GM19025 (cell line): ENCODE measurements at regions not wholly inside any gene's neighbourhood (a gene's known extent, or its start where the extent isn't known, plus 50 kb on each side); places are given as distances from the start of the nearest gene placed in this dataset.

Experiments used
- ATAC-seq: cut with Tn5 transposase; IDR thresholded peaks from one replicate; pipeline ENCODE4 v1.9.1; 2021; ENCODE audit warnings: mild to moderate bottlenecking, low read depth, moderate library complexity; ENCODE audit not compliant: unreplicated experiment

DNA sequence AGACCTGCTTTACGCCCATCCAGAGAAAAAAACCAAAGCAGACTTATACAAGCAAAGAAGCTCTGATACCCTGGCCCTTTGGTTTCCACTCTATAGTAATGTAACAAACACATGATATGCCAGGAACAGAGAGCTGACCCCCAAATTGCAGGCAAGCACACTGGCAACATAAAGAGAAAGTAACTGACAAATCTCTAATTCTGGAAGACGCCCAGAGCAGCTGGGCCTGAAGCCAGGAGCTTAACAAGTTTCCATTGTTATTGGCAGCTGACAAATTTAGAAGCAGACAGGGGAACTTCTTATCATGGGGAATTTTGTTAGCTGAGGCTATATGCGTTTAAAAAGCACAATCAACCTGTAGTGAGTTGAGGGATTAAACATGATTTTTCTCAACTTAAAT lies 158.0 kb downstream of the DLEU7 start:
- ATAC-seq = no peak

DNA sequence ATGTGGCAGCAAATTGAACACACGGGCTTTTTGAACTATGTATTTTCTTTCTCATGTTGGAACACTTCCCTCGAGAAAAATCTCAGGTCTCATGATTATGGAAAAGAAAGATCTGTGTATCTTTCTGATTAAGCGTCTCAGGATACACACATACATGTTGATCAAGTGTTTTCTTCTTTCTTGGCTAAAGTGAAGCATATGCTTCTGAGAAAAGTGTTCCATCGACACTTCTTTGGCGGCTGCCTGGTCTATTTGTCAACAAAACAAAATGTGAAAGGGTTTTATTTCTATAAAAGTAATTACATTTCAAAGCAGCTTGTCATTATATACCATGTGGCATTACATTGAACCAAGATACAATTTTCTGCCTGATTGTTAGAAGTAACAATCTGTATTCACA lies 157.5 kb downstream of the DLEU7 start:
- ATAC-seq = no peak

DNA sequence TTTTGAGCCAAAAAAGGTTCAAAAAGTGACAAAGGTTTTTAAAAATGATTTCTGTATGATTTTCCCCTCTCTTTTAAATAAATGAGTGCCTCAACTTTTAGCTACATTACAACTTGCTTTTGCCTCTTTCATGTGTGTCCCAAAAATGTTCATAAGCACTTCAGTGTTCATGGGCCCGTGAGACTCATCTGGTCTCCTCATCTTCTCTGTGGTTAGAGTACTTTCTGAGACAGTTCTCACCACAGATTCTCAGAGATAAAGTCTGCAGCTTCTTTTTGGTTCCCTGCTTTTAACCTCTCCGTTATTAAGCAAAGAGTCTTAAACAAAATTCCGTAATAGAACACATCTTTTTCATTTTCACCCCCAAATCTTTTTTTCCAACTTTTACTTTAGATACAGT lies 156.9 kb downstream of the DLEU7 start:
- ATAC-seq = no peak

- ATAC-seq = no peak
These were observed 155.9 kb downstream of the DLEU7 start for GRCh38 chr13:50687545-50687944.

GRCh38 chr13:50690006-50690405 lies 153.5 kb downstream of the DLEU7 start:
- ATAC-seq = no peak

DNA sequence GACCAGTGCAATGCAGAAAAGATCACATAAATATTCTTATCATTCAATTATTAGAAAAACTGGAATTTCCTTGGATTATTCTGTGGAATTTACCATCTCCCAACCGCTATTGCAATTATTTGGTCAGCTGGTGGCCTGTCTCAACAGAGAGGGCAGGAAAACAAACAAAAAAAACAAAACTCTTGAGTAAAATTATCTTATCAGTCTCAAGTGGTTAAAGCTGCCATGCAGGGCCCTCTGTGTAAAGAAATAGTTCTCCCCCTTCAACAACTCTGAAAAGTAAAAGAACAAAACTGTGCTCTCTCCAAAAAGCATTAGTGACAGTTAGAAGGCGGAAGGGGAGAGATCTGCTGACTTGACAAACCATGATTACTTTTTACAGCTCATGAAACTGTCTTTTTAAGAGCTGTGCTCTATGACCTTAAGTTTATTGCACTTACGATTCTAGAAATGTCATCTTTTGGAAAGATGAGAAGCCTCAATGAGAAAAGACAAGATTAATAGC lies 152.3 kb downstream of the DLEU7 start:
- no peak for ATAC-seq

GRCh38 chr13:50691681-50692263 lies 151.7 kb downstream of the DLEU7 start:
- no peak for ATAC-seq

GRCh38 chr13:50692396-50692915 lies 151.0 kb downstream of the DLEU7 start:
- no peak for ATAC-seq

- ATAC-seq = no peak
These were observed 149.8 kb downstream of the DLEU7 start for GRCh38 chr13:50693727-50694126.

DNA sequence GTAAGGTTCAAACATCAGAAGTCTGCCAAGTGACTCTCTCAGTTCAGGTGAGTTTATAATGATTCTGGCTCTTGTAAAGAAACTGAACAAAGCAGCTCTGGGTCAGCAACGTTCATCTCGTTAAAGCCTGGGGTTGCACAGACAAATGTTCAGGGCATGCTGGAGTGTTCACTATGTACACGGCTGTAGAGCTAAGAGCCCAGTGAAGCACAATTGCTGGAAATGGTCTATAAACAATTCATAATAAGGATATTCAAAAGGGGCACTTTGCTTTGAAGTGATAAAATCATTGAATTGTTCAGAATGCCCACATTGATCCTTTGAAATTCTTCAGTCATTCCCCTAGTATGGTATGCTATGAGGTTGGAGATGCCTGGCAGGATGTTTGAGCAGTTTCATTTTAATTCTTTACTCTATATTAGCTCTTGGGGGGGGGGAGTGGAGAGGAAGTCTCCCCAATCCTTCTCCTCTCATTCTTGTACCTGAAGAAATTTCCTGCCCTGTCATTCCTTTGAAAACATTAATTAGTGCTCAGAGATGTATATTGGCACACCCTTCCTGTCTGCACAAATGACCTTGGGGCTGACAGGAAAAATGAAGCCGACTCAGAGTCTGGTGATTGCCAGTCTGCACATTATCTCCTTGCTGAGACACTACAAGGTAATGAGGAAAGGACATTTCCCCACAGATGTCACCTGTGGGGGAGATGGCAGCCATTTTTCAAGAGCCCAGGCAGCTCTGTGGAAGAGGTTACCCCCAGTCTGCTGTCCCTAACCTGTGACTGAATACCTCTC lies 145.5 kb downstream of the DLEU7 start:
- no peak for ATAC-seq

- no peak for ATAC-seq
These were observed 143.4 kb downstream of the DLEU7 start for GRCh38 chr13:50699874-50700663.

DNA sequence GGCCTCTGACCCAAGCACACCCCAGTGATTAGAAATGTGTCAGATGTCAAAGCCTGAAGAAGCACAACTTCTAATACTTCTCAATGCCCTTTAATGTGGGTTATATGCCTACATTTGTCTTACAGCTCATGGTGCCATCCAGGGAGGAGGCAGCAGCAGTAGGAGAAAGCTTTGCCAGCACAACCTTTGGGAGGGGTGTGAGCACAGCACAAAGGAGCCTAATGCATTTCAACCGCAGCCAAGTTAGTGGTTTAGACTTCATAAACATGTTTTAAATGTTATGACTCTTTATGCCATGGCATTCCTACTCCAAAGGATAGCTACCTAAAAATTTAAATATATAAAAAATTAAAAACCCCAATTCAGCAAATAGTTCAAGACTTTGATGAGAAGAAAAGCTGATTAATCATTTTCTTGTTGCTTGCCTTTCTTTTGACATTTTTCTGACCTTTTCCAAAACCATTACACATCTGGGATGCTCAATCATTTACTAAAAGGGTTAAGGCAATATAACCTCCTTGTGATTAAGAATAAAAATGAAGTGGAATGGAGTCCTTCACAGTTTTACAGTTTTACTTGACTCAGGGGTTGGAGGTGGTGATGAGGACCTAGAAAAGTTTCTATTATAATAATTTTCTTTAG lies 142.7 kb downstream of the DLEU7 start:
- ATAC-seq = no peak

GRCh38 chr13:50701469-50701868 lies 142.0 kb downstream of the DLEU7 start:
- ATAC-seq = no peak

- ATAC-seq = no peak
These were observed 137.0 kb downstream of the DLEU7 start for GRCh38 chr13:50706505-50706904.

GRCh38 chr13:50707628-50708027 lies 135.9 kb downstream of the DLEU7 start:
- no peak for ATAC-seq

- no peak for ATAC-seq
These were observed 135.0 kb downstream of the DLEU7 start for GRCh38 chr13:50708461-50708860.

GRCh38 chr13:50709058-50709457 lies 134.4 kb downstream of the DLEU7 start:
- no peak for ATAC-seq

DNA sequence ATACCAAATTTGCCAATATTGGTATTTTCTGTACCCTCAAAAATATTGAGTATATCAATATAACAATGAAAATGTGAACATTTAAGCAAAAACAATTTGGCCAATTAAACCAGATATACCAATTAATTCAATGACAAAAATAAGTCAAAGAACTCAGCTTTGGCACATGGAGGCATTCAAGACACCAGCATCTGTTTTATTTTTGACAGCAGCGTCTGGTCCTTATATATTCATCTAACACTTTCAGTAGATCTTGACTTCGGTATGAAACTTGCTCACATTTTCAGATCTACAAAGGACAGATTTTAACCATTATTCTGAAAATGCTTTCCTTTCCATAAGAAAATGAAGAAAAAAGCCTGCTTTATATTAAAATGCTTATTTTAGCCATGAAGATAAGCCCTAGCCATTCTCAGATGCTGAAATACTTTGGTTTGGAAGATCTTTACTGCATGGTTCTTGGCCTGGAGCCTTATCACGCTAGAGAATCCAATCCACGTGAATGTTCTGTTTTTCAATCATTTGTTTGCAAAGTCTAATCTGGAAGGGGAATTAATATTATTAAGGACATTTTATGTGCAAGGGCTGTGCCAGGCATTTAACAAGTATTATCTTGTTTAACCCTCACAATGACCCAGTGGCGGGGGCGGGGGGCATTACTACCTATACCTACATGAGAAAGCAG lies 132.2 kb downstream of the DLEU7 start:
- ATAC-seq = no peak

- no peak for ATAC-seq
These were observed 131.5 kb downstream of the DLEU7 start for GRCh38 chr13:50711996-50712395.

GRCh38 chr13:50712456-50712855 lies 131.0 kb downstream of the DLEU7 start:
- ATAC-seq = no peak
